ENCODE measurements at regions not wholly inside any gene's neighbourhood (a gene's known extent, or its start where the extent isn't known, plus 50 kb on each side); places are given as distances from the start of the nearest gene placed in this dataset.

DNA sequence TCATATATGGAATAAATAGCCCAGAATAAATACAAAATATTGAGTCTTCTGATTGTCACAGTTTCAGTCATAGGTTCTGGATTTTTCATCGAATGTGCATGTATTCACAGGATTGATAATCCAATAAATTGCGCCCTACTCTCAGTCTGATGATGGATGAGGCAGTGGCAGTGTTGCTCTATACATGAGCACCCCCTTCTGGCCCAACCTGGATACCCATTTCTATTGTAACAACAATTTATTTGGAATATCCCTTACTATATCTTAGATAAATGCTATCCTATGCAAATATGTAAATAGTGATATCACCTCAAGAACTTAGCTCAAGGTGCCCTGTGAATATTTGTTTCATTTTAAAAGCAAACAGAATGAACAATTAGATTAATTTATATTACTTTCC lies 733.7 kb upstream of the PABPC4L start:
- Histone ChIP-seq H2AFZ (no peak overlapping the region), H3K36me3 (ENCODE audit: insufficient read depth) (no peaks in the 10 kb centered on the region), H3K27me3 (ENCODE audit: insufficient read depth) (no peaks in the 10 kb centered on the region), H3K4me3 (no peak overlapping the region), H3K4me2 (no peak overlapping the region), H4K20me1 (replicated peaks; ENCODE audit: insufficient read depth) (no peaks in the 10 kb centered on the region), H3K27ac (ENCODE audit: low read depth) (no peak overlapping the region), H3K9me2 (ENCODE audit: insufficient read depth) (no peaks in the 10 kb centered on the region), H3K79me2 (replicated peaks; ENCODE audit: insufficient read depth) (no peaks in the 10 kb centered on the region), H3F3A (replicated peaks; ENCODE audit: low read depth) (no peaks in the 10 kb centered on the region), H3K4me1 (ENCODE audit: insufficient read depth) (0 out of 2 replicates have a peak, but pooled peaks cover 9% of the 10 kb centered on the region)
- no peaks in the 10 kb centered on the region for H3K36me3 Mint-ChIP-seq (ENCODE audit: low read depth)
- no peak overlapping the region for H3K27ac Mint-ChIP-seq
- TF ChIP-seq, protein P1, sequence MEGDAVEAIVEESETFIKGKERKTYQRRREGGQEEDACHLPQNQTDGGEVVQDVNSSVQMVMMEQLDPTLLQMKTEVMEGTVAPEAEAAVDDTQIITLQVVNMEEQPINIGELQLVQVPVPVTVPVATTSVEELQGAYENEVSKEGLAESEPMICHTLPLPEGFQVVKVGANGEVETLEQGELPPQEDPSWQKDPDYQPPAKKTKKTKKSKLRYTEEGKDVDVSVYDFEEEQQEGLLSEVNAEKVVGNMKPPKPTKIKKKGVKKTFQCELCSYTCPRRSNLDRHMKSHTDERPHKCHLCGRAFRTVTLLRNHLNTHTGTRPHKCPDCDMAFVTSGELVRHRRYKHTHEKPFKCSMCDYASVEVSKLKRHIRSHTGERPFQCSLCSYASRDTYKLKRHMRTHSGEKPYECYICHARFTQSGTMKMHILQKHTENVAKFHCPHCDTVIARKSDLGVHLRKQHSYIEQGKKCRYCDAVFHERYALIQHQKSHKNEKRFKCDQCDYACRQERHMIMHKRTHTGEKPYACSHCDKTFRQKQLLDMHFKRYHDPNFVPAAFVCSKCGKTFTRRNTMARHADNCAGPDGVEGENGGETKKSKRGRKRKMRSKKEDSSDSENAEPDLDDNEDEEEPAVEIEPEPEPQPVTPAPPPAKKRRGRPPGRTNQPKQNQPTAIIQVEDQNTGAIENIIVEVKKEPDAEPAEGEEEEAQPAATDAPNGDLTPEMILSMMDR (conservative IDR thresholded peaks at IDR 0.05; ENCODE audit: low read depth in 2 of 2): peak; percentile 84 to 94
- TF ChIP-seq NANOG (IDR thresholded peaks at IDR 0.05; ENCODE audit: borderline replicate concordance): no peak
- DNase-seq (ENCODE audit: low spot score) (peak; percentile 68), ATAC-seq (peak; percentile 76)
- H3K9me3 Mint-ChIP-seq: no peaks in the 10 kb centered on the region
- H3K4me1 Mint-ChIP-seq: peaks cover 10% of the 10 kb centered on the region
- H3K4me3 Mint-ChIP-seq: no peak overlapping the region
- H3K27me3 Mint-ChIP-seq (ENCODE audit: insufficient read depth, low read depth, poor library complexity): no peaks in the 10 kb centered on the region

DNA sequence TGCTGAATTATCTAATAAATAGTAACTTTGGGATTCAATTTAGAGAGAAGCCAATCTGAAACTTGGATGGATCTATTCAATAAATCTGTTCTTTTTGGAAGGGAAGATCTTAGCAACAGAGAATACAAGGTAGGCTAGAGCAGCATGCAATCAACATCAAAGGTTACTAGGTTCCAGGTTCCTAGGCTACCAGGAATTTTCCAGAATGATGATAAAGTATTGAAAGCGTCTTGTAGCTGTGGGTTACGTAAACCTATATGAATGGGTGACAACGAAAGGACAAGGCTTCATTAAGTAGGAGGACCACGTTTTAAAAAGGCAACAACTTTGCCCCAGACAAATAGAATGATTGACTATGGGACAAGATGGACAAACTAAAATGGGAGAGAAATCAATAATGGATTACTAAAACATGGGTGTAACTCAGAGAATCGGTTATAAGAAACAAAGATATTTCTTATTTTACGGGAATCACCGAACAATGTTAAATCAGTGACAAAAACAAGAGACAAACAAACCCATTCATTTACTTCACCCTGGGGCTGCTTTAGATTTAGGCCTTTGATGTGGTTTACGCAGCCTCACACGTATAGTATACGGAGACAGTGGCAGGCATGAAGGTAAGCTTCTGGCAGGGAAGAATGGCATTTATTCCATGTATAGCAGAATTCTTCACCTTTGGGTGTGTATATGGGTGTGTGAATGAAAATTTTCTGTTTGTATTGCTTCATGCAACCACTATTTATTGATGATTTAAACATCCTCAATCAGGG lies 732.6 kb upstream of the PABPC4L start:
- H3K36me3 Mint-ChIP-seq (ENCODE audit: low read depth): no peaks in the 10 kb centered on the region
- H3K4me3 ChIP-seq: no peak overlapping the region
- H3K27ac Mint-ChIP-seq: no peak overlapping the region

More for the DNA sequence above, 732.6 kb upstream of the PABPC4L start:
- H3K4me1 Mint-ChIP-seq: peaks cover 10% of the 10 kb centered on the region
- no peaks in the 10 kb centered on the region for H3K27me3 Mint-ChIP-seq (ENCODE audit: insufficient read depth, low read depth, poor library complexity)
- TF ChIP-seq, protein P1 (conservative IDR thresholded peaks at IDR 0.05; ENCODE audit: low read depth in 2 of 2): no peak
- no peak for TF ChIP-seq EZH2phosphoT487 (IDR thresholded peaks at IDR 0.05; ENCODE audit: unreplicated experiment)
- no peak for TF ChIP-seq POLR2AphosphoS5 (IDR thresholded peaks at IDR 0.05; ENCODE audit: low read depth)
- TF ChIP-seq EZH2 (IDR thresholded peaks at IDR 0.05; ENCODE audit: low read depth, unreplicated experiment): no peak
- no peak for TF ChIP-seq ZNF114 (CRISPR knock-in tag; IDR thresholded peaks at IDR 0.05)
- no peak for TF ChIP-seq ETS1 (IDR thresholded peaks at IDR 0.05)
- no peaks in the 10 kb centered on the region for H3K27me3 ChIP-seq (ENCODE audit: insufficient read depth)
- no peak overlapping the region for H3K4me3 Mint-ChIP-seq
- no peaks in the 10 kb centered on the region for H3K79me2 ChIP-seq (replicated peaks; ENCODE audit: insufficient read depth)
- 0 out of 2 replicates have a peak, but pooled peaks cover 9% of the 10 kb centered on the region for H3K4me1 ChIP-seq (ENCODE audit: insufficient read depth)
- no peaks in the 10 kb centered on the region for H3K9me2 ChIP-seq (ENCODE audit: insufficient read depth)
- ATAC-seq (no peak), DNase-seq (ENCODE audit: low spot score) (no peak)
- no peaks in the 10 kb centered on the region for H3F3A ChIP-seq (replicated peaks; ENCODE audit: low read depth)
- no peak overlapping the region for H2AFZ ChIP-seq
- H3K4me2 ChIP-seq: no peak overlapping the region
- no peaks in the 10 kb centered on the region for H3K36me3 ChIP-seq (ENCODE audit: insufficient read depth)
- H4K20me1 ChIP-seq (replicated peaks; ENCODE audit: insufficient read depth): no peaks in the 10 kb centered on the region
- H3K27ac ChIP-seq (ENCODE audit: low read depth): no peak overlapping the region
- H3K9me3 Mint-ChIP-seq: no peaks in the 10 kb centered on the region
